GM20000 (cell line): ENCODE measurements at regions not wholly inside any gene's neighbourhood (a gene's known extent, or its start where the extent isn't known, plus 50 kb on each side); places are given as distances from the start of the nearest gene placed in this dataset.

ENCODE experiments used
- DNase-seq: peaks from one replicate; pipeline ENCODE4 v3.0.0; 2012; ENCODE audit warnings: low spot score
- TF ChIP-seq, protein P1 (sequence below): IDR thresholded peaks from 2 replicates; pipeline ENCODE4 v1.5.1; 2012; ENCODE audit warnings: mild to moderate bottlenecking, control low read depth; ENCODE audit errors: extremely low read depth, missing control alignments

DNA sequence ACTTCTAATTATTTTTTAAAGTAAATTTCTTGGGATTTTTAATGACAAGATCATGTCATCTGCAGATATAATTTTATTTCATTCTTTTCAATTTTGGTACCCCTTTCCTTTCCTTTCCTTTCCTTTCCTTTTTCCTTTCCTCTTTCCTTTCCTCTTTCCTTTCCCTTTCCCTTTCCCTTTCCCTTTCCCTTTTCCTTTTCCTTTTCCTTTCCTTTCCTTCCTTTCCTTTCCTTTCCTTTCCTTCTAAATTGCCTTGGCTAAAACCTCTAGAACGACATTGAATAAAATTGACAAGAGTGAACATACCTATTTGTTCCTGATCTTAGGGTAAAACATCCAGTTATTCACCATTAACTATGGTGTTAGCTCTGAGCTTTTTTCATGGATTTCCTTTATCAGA is 334.1 kb downstream of the NDFIP2 start:
- DNase-seq, result no peak

DNA sequence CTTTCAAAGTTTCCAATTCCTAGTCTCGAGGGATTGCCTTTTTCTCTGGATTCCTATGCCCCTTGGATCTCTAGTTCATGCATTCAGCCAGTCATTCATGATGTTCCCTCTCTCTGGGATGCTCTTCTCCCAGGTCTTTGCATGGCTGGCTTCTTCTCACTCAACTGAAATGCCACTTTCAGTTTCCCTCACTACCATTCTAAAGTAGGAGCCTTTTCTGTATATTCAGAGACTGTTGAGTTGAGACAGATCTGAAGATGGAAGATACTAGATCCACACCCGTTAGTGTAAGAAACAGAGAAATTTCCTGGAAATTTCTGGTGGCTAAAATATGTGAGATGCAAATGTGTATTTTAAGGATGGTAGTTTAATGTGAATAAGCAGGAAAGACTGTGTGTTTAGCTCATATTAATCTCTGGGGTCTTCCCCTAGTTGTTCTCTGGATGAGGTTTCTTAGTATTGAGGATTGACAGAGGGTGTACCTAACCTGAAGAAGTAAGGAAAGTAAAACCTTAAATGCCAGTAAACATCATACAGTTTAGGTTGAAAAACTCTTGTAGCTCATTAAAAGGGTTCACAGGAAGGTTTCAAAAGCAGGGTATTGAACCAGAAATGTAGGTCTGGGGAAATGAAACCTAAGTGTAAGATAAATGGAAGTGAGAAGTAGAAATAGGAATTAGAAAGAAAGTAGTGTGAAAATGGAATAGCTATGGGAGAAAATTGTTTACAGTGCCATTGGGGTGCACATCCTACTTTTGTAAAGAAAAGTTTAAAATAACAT is 331.3 kb downstream of the NDFIP2 start:
- DNase-seq, result peak; percentile 10

More for the DNA sequence above, 334.1 kb downstream of the NDFIP2 start:
- TF ChIP-seq, protein P1, sequence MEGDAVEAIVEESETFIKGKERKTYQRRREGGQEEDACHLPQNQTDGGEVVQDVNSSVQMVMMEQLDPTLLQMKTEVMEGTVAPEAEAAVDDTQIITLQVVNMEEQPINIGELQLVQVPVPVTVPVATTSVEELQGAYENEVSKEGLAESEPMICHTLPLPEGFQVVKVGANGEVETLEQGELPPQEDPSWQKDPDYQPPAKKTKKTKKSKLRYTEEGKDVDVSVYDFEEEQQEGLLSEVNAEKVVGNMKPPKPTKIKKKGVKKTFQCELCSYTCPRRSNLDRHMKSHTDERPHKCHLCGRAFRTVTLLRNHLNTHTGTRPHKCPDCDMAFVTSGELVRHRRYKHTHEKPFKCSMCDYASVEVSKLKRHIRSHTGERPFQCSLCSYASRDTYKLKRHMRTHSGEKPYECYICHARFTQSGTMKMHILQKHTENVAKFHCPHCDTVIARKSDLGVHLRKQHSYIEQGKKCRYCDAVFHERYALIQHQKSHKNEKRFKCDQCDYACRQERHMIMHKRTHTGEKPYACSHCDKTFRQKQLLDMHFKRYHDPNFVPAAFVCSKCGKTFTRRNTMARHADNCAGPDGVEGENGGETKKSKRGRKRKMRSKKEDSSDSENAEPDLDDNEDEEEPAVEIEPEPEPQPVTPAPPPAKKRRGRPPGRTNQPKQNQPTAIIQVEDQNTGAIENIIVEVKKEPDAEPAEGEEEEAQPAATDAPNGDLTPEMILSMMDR, result no peak

DNA sequence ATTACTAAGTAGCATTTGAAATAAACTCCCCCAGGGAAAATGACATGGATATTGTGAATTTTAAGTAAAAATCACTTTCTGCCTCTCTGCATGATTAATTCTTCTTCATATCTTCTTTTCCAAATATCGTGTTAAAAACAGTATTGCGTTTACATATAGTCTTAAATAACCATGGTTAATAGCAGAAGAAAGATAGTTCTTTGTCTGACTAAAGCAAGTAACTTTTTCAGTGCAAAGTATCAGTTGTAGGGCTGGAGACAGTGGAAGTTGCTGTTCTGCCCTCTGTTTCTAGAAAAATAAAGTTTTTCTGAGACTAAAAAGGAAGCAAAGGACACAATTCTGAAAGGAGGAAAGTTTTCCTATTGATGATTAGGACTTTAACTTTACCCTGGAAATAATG is 330.2 kb downstream of the NDFIP2 start:
- TF ChIP-seq, protein P1, result no peak
- no peak for DNase-seq

More for the DNA sequence above, 331.3 kb downstream of the NDFIP2 start:
- TF ChIP-seq, protein P1, result no peak

DNA sequence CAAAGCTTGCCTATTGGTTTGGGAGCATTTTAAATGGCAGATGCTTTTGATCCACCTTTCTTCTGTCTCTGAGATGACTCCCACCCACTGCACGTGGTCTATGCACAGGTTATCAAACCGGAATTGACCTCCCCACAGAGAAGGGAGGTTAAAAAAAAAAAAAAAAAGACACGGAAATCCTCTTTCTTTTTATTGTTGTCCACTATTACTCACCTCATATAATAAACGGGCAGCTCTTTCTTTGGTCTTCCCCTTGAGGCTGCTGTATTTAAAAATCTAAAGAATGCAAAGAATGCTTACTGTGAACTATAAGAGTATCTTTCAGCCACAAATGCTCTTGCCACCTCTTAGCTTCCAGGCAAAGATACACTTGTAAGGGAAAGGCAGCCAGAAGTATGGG is 329.7 kb downstream of the NDFIP2 start:
- no peak for DNase-seq
- TF ChIP-seq, protein P1, result no peak

DNA sequence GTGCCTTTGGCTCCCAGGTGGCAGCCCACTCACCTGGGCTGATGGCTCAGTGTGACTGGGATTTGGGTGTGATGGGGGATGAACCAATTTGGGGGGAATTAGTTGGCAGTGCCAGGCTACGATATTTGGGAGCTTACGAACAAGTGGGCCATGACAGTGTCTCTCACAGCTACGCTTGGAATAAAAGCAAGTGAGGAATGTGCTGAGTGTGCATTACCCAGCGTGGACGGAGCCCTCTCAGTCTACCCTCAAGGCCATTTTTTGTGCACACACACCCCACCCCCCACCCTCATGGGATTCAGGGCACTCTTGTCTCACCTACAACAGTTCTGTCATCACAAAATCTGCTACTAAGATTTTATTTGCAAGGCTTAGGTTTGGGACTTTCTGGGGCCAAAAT is 329.1 kb downstream of the NDFIP2 start:
- TF ChIP-seq, protein P1, result no peak
- no peak for DNase-seq

DNA sequence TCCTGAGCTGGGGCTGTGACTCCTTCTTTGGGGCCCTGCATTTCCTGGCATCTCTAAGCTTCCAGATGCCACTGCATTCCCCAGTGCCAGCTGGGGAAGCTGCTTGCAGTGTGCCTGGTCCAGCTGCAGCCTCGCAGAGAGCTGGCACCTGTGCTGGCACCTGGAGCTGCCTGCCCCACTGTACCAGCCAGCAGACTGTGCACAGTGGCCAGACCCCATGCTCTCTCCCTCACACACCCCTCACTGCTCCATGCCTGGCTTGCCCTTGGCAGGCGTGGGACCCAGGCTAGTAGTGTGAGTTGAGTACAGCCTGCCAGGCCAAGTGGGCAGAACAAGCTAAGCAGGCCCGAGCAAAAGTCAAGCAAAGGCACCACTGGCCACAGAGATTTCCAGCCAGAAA is 327.5 kb downstream of the NDFIP2 start:
- TF ChIP-seq, protein P1, result no peak
- DNase-seq, result no peak

DNA sequence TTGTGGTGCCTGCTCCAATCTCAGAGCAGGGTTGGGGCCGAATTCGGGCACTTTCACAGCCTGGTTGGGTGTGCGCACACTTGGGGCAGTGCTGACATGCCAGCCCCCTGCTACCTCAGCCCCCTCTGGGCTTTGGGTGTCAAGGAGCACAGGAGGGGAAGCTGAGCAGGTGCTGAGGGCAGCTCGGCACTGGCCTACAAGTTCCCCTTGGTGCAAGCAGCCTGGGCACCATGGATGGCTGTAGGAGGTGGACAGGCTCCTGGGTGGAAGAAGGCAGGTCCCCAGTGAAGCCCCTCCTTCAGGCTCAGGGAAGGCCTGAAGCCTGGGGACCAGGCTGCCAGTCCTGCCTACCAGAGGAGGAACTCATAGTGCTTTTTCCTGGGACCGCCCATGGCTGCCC is 326.6 kb downstream of the NDFIP2 start:
- TF ChIP-seq, protein P1, result no peak
- no peak for DNase-seq
